Kidney (tissue), 13 donors: ENCODE measurements at regions not wholly inside any gene's neighbourhood (a gene's known extent, or its start where the extent isn't known, plus 50 kb on each side); places are given as distances from the start of the nearest gene placed in this dataset.

Experiments used
- DNase-seq, 5 donors: peaks; one replicate each; pipeline ENCODE4 v3.0.0-alpha.2; 2013 to 2020
- FAIRE-seq: peaks from 2 replicates; lab custom pipeline; 2012; peaks lifted over from hg19 to GRCh38; lab: Jason Lieb, UNC
- H3K27ac ChIP-seq, 2 donors: one replicate each; pipeline ENCODE4 v1.7.0; 2013; ENCODE audit warnings: low read depth in 2 of 2, low read length in 2 of 2, inconsistent platforms in 1 of 2
- H3K27me3 ChIP-seq: one replicate; pipeline ENCODE4 v1.7.1; 2013; ENCODE audit warnings: low read length, inconsistent platforms; ENCODE audit not compliant: control insufficient read depth, insufficient read depth
- H3K36me3 ChIP-seq, 3 donors: one replicate each; pipeline versions ENCODE4 v1.7.0 to v1.7.1; 2013; ENCODE audit warnings: low read length in 3 of 3, control low read depth in 1 of 3, inconsistent platforms in 1 of 3; ENCODE audit not compliant: insufficient read depth in 3 of 3, control insufficient read depth in 2 of 3
- H3K4me1 ChIP-seq, 3 donors: one replicate each; pipeline versions ENCODE4 v1.7.0 to v1.7.1; 2013; ENCODE audit warnings: low read length in 3 of 3, inconsistent platforms in 1 of 3, low read depth in 1 of 3; ENCODE audit not compliant: control insufficient read depth in 2 of 3, insufficient read depth in 2 of 3
- H3K4me3 ChIP-seq, 3 donors: one replicate each; pipeline versions ENCODE4 v1.7.0 to v1.8.1; 2013; ENCODE audit warnings: low read length in 3 of 3, control low read depth in 1 of 3, inconsistent platforms in 1 of 3
- H3K9ac ChIP-seq, 3 donors: one replicate each; pipeline versions ENCODE4 v1.7.0 to v1.7.1; 2013; ENCODE audit warnings: low read length in 3 of 3, control low read depth in 1 of 3, inconsistent platforms in 1 of 3
- H3K9me3 ChIP-seq, 3 donors: one replicate each; pipeline versions ENCODE4 v1.7.0 to v1.7.1; 2013; ENCODE audit warnings: low read length in 3 of 3, control low read depth in 1 of 3, inconsistent platforms in 1 of 3; ENCODE audit not compliant: control insufficient read depth in 2 of 3, insufficient read depth in 1 of 3
- intact Hi-C: fragments of 100-400 bp; cut with DNase I; formaldehyde crosslinking; loops from one replicate; pipeline ENCODE4 v1.11.1; 2022
- TF ChIP-seq, protein P1 (sequence below): IDR thresholded peaks from 3 replicates; pipeline ENCODE4 v1.5.1; 2012; ENCODE audit warnings: mild to moderate bottlenecking, moderate library complexity, borderline replicate concordance; ENCODE audit not compliant: insufficient read depth; ENCODE audit errors: extremely low read depth
- donor health status: control.
- donor health status: control.
- donor health status: control.
- donor health status: control.
- donor health status: control.
- donor health status: DM: yes; HTN: yes; CAD: no.
- donor health status: Normal renal cell carcinoma (clear cell type).

DNA sequence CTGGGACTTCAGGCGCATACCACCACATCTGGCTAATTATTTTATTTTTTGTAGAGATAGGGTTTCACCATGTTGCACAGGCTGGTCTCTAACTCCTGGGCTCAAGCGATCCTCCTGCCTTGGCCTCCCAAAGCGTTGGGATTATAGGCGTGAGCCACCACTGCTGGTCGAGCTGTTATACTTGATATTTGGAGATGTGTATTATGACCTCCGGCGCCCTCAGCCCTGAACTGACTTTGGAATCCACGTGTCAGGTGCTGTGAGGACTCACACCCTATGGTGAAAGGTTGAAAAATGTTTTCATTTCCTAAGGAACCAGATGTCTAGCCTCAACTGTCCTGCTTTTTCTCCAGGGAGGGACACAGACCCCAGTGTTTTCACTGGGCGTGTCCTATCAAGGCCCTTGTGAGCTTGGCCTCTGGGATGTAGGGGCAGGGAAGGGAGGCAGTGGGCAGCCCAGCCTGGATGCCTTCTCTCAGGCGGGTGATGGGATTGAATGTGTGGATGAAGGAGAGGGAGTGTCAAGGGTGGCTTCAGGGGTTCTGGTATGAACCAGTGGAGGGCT, 56.4 kb upstream of the HAAO start:
- DNase-seq: peak in 1 of 5 donors; percentile 28

DNA sequence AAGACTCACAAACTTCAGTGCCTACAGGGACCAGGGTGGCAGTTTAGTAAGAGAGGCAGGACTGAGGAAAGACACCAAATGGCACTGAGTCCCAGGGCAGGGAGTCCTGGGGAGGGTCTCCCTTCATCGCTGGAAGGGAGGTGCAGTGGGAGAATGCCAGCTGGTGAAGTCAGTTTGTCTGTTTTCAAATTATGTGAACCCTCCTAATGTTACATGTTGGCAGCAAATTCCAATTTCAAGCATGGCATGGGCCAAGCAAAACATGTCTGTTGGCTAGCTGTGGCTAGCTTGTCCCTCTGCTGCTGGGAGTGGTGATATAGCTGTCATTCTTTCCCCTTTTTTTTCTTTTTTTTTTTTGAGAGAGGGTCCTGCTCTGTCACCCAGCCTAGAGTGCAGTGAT, 55.9 kb upstream of the HAAO start:
- Histone ChIP-seq H3K4me1 (peaks cover 6 to 14% (median 7%) of the 10 kb centered on the region in 3 donors), H3K27ac (no peak overlapping the region), H3K36me3 (no peaks in the 10 kb centered on the region), H3K4me3 (no peak overlapping the region), H3K9ac (no peak overlapping the region), H3K27me3 (no peaks in the 10 kb centered on the region), H3K9me3 (no peaks in the 10 kb centered on the region)
- intact Hi-C loops: loop anchor here (10.0 kb wide), 1 partner anchor 397 kb away; no protein-coding TSS in a partner anchor
- FAIRE-seq (no peak), DNase-seq (peak in 1 of 5 donors; percentile 16)
- TF ChIP-seq, protein P1, sequence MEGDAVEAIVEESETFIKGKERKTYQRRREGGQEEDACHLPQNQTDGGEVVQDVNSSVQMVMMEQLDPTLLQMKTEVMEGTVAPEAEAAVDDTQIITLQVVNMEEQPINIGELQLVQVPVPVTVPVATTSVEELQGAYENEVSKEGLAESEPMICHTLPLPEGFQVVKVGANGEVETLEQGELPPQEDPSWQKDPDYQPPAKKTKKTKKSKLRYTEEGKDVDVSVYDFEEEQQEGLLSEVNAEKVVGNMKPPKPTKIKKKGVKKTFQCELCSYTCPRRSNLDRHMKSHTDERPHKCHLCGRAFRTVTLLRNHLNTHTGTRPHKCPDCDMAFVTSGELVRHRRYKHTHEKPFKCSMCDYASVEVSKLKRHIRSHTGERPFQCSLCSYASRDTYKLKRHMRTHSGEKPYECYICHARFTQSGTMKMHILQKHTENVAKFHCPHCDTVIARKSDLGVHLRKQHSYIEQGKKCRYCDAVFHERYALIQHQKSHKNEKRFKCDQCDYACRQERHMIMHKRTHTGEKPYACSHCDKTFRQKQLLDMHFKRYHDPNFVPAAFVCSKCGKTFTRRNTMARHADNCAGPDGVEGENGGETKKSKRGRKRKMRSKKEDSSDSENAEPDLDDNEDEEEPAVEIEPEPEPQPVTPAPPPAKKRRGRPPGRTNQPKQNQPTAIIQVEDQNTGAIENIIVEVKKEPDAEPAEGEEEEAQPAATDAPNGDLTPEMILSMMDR: no peak

More for the DNA sequence above, 56.4 kb upstream of the HAAO start:
- Histone ChIP-seq H3K36me3 (no peaks in the 10 kb centered on the region), H3K27ac (no peak overlapping the region), H3K4me3 (no peak overlapping the region), H3K9me3 (no peaks in the 10 kb centered on the region), H3K4me1 (peaks cover 6 to 12% (median 11%) of the 10 kb centered on the region in 3 donors), H3K27me3 (no peaks in the 10 kb centered on the region), H3K9ac (no peak overlapping the region)
- no peak for FAIRE-seq
- TF ChIP-seq, protein P1: no peak
- intact Hi-C loops: loop anchor here (10.0 kb wide), 1 partner anchor 396 kb away; no protein-coding TSS in a partner anchor

DNA sequence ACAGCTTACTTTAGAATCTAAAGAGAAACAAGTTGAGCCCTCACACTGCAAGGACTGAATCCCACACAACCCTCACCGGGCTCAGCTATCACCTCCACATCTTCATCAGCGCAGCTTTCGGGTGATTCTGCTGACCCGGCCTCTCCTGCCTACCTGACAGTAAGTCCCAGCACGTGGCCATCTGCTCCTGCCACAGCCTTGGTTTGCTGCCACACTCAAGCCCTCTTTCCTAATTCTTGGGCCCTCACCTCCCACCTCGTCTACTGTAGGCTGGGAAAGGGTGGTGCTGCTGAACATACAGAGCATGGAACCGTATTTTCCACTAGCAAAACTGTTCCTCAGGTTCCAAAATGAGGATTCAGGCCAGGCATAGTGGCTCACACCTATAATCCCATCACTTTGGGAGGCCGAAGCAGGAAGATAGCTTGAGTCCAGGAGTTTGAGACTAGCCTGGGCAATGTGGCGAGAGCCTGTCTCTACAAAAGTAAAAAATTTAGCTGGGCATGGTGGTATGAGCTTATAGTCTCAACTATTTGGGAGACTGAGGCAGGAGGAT, 55.3 kb upstream of the HAAO start:
- H3K27ac ChIP-seq: no peak overlapping the region
- intact Hi-C loops: loop anchor here (10.0 kb wide), 1 partner anchor 397 kb away; no protein-coding TSS in a partner anchor
- no peak overlapping the region for H3K9ac ChIP-seq
- H3K9me3 ChIP-seq: no peaks in the 10 kb centered on the region
- DNase-seq (no peak), FAIRE-seq (no peak)
- H3K36me3 ChIP-seq: no peaks in the 10 kb centered on the region
- no peaks in the 10 kb centered on the region for H3K27me3 ChIP-seq
- no peak overlapping the region for H3K4me3 ChIP-seq
- TF ChIP-seq, protein P1: no peak
- peaks cover 0 to 13% (median 10%) of the 10 kb centered on the region in 3 donors for H3K4me1 ChIP-seq
